ENCODE measurements at regions not wholly inside any gene's neighbourhood (a gene's known extent, or its start where the extent isn't known, plus 50 kb on each side); places are given as distances from the start of the nearest gene placed in this dataset.
"Not testable (repeated sequence)": the region's sequence is repeated elsewhere in the genome, so short reads cannot be mapped to it uniquely, and the experiment has no call there.

DNA sequence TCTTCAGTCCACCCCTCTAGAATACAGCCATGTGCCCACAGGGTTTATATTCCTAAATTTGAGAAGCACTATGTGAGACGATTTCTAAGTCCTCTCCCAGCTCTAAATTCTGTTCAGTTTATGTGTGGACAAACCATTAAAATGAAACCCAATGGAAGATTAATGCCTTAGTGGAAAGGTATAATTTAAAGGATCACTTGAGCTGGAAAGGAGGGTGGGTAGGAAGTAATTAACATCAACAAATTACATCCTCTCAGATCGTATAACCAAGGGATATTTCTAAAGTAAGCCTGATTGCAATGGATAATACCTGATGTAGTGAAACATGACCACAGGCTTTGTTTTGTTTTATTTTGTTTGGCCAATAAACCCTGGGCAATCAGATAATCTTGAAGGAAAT lies 511.0 kb upstream of the COBL start:
- Mint-ChIP-seq H3K4me1 (no peaks in the 10 kb centered on the region), H3K36me3 (no peaks in the 10 kb centered on the region), H3K27me3 (no peaks in the 10 kb centered on the region), H3K27ac (no peak overlapping the region), H3K4me3 (no peak overlapping the region), H3K9me3 (peaks cover 25 to 30% (median 28%) of the 10 kb centered on the region in 3 donors)
- ChIA-PET POLR2A (no interaction called here), CTCF (no interaction called here)
- no peak overlapping the region for H3K4me3 ChIP-seq (ENCODE audit: control insufficient read depth in 1 of 2, extremely low read depth in 1 of 2, low read length in 1 of 2)
- H3K27ac ChIP-seq (ENCODE audit: low read length) = no peak overlapping the region
- H3K9me3 ChIP-seq = no peaks in the 10 kb centered on the region
- no CpG with 5 or more reads among the region's 2 CpGs for WGBS (ENCODE audit: insufficient coverage)
- H3K36me3 ChIP-seq (ENCODE audit: control insufficient read depth in 2 of 2, extremely low read depth in 1 of 2, insufficient read depth in 1 of 2, low read length in 1 of 2) = no peaks in the 10 kb centered on the region
- no peak for DNase-seq
- H3K4me1 ChIP-seq (ENCODE audit: control insufficient read depth in 1 of 2, extremely low read depth in 1 of 2, insufficient read depth in 2 of 2, low read length in 2 of 2) = no peaks in the 10 kb centered on the region
- ATAC-seq (replicated peaks in 1 of 4) = no peak
- H3K27me3 ChIP-seq (replicated peaks in 1 of 2; ENCODE audit: control insufficient read depth in 2 of 2, extremely low read depth in 1 of 2, insufficient read depth in 2 of 2, low read length in 1 of 2) = no peaks in the 10 kb centered on the region

DNA sequence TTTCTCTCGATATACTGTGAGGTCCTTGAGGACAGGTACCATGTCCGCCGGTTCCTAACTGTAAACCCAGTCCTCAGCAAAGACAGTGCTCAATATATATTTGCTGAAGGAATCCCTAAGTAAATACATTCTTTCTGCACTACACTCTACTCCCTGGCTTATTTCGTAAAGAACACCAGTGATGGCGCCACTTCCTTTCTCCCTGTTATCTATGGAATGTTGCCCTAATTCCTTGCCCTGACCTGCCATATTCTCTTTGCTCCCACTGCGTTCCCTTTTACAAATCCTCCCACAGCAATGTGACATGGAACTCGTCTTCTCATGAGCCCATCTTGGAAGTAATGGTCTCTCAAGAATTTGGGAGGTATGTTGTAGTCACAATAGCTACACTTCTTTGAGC lies 507.4 kb upstream of the COBL start:
- H3K27ac Mint-ChIP-seq = no peak overlapping the region
- H3K4me1 Mint-ChIP-seq = no peaks in the 10 kb centered on the region
- POLR2A ChIA-PET = no interaction called here

DNA sequence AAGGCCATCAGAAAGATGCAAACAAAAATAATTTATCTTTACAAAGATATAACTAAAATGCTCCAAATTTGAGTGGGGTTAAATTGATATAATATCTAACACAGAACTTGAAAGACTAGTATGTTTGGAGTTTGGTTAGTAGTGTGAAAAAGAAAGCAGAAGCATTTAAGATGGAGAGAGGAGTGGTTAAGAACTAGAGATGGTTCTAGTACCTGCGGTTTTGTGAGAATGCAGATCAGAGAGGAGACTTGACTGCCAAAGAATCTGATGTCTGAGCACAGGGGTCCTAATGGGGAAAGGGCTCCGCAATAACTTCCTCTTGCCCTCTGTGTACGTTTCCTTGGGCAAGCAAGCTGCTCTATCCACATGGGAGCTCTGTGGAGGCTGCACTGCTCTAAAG lies 506.8 kb upstream of the COBL start:
- Histone ChIP-seq H3K27me3 (replicated peaks in 1 of 2; ENCODE audit: control insufficient read depth in 2 of 2, extremely low read depth in 1 of 2, insufficient read depth in 2 of 2, low read length in 1 of 2) (no peaks in the 10 kb centered on the region), H3K4me1 (ENCODE audit: control insufficient read depth in 1 of 2, extremely low read depth in 1 of 2, insufficient read depth in 2 of 2, low read length in 2 of 2) (no peaks in the 10 kb centered on the region), H3K4me3 (ENCODE audit: control insufficient read depth in 1 of 2, extremely low read depth in 1 of 2, low read length in 1 of 2) (no peak overlapping the region), H3K36me3 (ENCODE audit: control insufficient read depth in 2 of 2, extremely low read depth in 1 of 2, insufficient read depth in 1 of 2, low read length in 1 of 2) (no peaks in the 10 kb centered on the region), H3K9me3 (no peaks in the 10 kb centered on the region), H3K27ac (ENCODE audit: low read length) (no peak overlapping the region)
- ChIA-PET CTCF (no interaction called here), POLR2A (no interaction called here)
- no peaks in the 10 kb centered on the region for H3K4me1 Mint-ChIP-seq
- no peaks in the 10 kb centered on the region for H3K36me3 Mint-ChIP-seq
- WGBS (ENCODE audit: insufficient coverage) = 88% methylated on average over 2 of the region's 3 CpGs
- no peak for DNase-seq
- H3K27ac Mint-ChIP-seq = no peak overlapping the region
- H3K9me3 Mint-ChIP-seq = peaks cover 16 to 29% (median 19%) of the 10 kb centered on the region in 3 donors
- no peak overlapping the region for H3K4me3 Mint-ChIP-seq
- H3K27me3 Mint-ChIP-seq = no peaks in the 10 kb centered on the region
- ATAC-seq (replicated peaks in 1 of 4) = no peak

More for the DNA sequence above, 507.4 kb upstream of the COBL start:
- Mint-ChIP-seq H3K27me3 (no peaks in the 10 kb centered on the region), H3K4me3 (no peak overlapping the region), H3K36me3 (no peaks in the 10 kb centered on the region), H3K9me3 (peaks cover 16 to 28% (median 22%) of the 10 kb centered on the region in 3 donors)
- H3K9me3 ChIP-seq = no peaks in the 10 kb centered on the region
- H3K27ac ChIP-seq (ENCODE audit: low read length) = no peak overlapping the region
- no peaks in the 10 kb centered on the region for H3K4me1 ChIP-seq (ENCODE audit: control insufficient read depth in 1 of 2, extremely low read depth in 1 of 2, insufficient read depth in 2 of 2, low read length in 2 of 2)
- no peaks in the 10 kb centered on the region for H3K27me3 ChIP-seq (replicated peaks in 1 of 2; ENCODE audit: control insufficient read depth in 2 of 2, extremely low read depth in 1 of 2, insufficient read depth in 2 of 2, low read length in 1 of 2)
- no peak overlapping the region for H3K4me3 ChIP-seq (ENCODE audit: control insufficient read depth in 1 of 2, extremely low read depth in 1 of 2, low read length in 1 of 2)
- H3K36me3 ChIP-seq (ENCODE audit: control insufficient read depth in 2 of 2, extremely low read depth in 1 of 2, insufficient read depth in 1 of 2, low read length in 1 of 2) = no peaks in the 10 kb centered on the region
- CTCF ChIA-PET = no interaction called here
- ATAC-seq (replicated peaks in 1 of 4) (no peak), DNase-seq (no peak)
- whole genome bisulfite sequencing (ENCODE audit: insufficient coverage) = 90% methylated on average over 5 of the region's 7 CpGs

DNA sequence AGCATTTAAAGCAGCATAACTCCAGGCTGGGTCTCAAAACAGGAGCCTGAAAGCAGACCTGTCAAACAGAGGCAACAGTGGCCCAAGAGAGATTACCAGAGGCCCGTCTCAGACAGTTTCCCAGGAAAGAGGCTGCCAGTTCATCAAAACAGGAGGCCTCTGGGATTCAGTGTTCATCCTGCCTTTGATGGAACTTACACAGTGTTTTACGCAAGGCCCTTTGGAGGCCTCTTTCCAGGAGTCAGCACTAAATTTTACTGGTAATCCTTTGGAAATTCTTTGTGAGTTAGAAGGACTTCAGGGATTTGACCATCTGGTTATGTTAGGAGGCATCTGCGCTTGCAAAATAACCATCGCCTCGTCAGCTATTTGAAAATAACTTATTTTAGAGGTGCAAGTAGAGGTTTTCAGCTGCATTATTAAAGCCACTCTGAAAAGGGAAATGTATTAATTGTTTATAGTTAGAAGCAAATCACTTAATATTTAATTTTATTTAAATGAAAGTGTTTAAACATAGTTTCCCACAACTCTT lies 501.2 kb upstream of the COBL start:
- Mint-ChIP-seq H3K9me3 (peaks cover 9 to 14% (median 14%) of the 10 kb centered on the region in 3 donors), H3K4me3 (no peak overlapping the region), H3K27me3 (no peaks in the 10 kb centered on the region), H3K27ac (no peak overlapping the region), H3K4me1 (no peaks in the 10 kb centered on the region), H3K36me3 (no peaks in the 10 kb centered on the region)
- CTCF ChIA-PET = no interaction called here
- DNase-seq = no peak
- H3K27me3 ChIP-seq (replicated peaks in 1 of 2; ENCODE audit: control insufficient read depth in 2 of 2, extremely low read depth in 1 of 2, insufficient read depth in 2 of 2, low read length in 1 of 2) = no peaks in the 10 kb centered on the region
- WGBS (ENCODE audit: insufficient coverage) = 67% methylated on average over 2 of the region's 5 CpGs
- H3K9me3 ChIP-seq = no peaks in the 10 kb centered on the region
- no peaks in the 10 kb centered on the region for H3K4me1 ChIP-seq (ENCODE audit: control insufficient read depth in 1 of 2, extremely low read depth in 1 of 2, insufficient read depth in 2 of 2, low read length in 2 of 2)
- H3K36me3 ChIP-seq (ENCODE audit: control insufficient read depth in 2 of 2, extremely low read depth in 1 of 2, insufficient read depth in 1 of 2, low read length in 1 of 2) = no peaks in the 10 kb centered on the region
- H3K27ac ChIP-seq (ENCODE audit: low read length) = no peak overlapping the region
- H3K4me3 ChIP-seq (ENCODE audit: control insufficient read depth in 1 of 2, extremely low read depth in 1 of 2, low read length in 1 of 2) = no peak overlapping the region
- POLR2A ChIA-PET = no interaction called here
- no peak for ATAC-seq (replicated peaks in 1 of 4)

- H3K4me3 Mint-ChIP-seq; H3K36me3 Mint-ChIP-seq; DNase-seq; CTCF ChIA-PET; H3K9me3 ChIP-seq; H3K27ac Mint-ChIP-seq; H3K4me1 ChIP-seq (ENCODE audit: control insufficient read depth in 1 of 2, extremely low read depth in 1 of 2, insufficient read depth in 2 of 2, low read length in 2 of 2); POLR2A ChIA-PET; H3K27me3 ChIP-seq (replicated peaks in 1 of 2; ENCODE audit: control insufficient read depth in 2 of 2, extremely low read depth in 1 of 2, insufficient read depth in 2 of 2, low read length in 1 of 2); H3K36me3 ChIP-seq (ENCODE audit: control insufficient read depth in 2 of 2, extremely low read depth in 1 of 2, insufficient read depth in 1 of 2, low read length in 1 of 2); H3K27me3 Mint-ChIP-seq; H3K27ac ChIP-seq (ENCODE audit: low read length); ATAC-seq (replicated peaks in 1 of 4); H3K4me1 Mint-ChIP-seq; H3K4me3 ChIP-seq (ENCODE audit: control insufficient read depth in 1 of 2, extremely low read depth in 1 of 2, low read length in 1 of 2): not testable (repeated sequence)
- H3K9me3 Mint-ChIP-seq = peaks cover 6 to 21% (median 8%) of the 10 kb centered on the region in 3 donors
- WGBS (ENCODE audit: insufficient coverage) = 93% methylated on average over 36 of the region's 41 CpGs
Measured at GRCh38 chr7:51805783-51806431, 489.3 kb upstream of the COBL start.

DNA sequence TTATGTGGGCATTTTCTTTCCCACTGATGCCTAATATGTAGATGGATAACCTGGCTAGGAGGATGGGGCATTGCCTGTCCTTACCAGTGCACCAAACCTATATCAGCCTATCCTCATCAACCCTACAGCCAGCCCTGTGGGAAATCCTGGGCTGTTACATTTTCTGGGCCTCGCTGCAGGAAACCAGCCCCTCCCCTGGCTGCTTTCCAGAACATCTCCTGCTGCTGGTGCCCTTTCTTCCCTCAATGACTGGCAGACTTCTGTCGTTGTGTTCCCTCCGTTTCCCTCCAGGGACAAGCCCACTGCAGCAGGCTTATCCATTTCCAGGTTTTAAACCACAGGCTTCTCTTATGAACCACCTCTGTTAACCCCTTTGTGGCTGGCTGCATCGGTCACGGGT lies 486.1 kb upstream of the COBL start:
- H3K4me3 ChIP-seq (ENCODE audit: control insufficient read depth in 1 of 2, extremely low read depth in 1 of 2, low read length in 1 of 2) = no peak overlapping the region
- Mint-ChIP-seq H3K27ac (no peak overlapping the region), H3K4me3 (no peak overlapping the region), H3K36me3 (no peaks in the 10 kb centered on the region), H3K9me3 (peaks cover 1 to 11% (median 6%) of the 10 kb centered on the region in 3 donors), H3K4me1 (no peaks in the 10 kb centered on the region), H3K27me3 (no peaks in the 10 kb centered on the region)
- H3K27ac ChIP-seq (ENCODE audit: low read length) = no peak overlapping the region
- POLR2A ChIA-PET = no interaction called here
- H3K27me3 ChIP-seq (replicated peaks in 1 of 2; ENCODE audit: control insufficient read depth in 2 of 2, extremely low read depth in 1 of 2, insufficient read depth in 2 of 2, low read length in 1 of 2) = no peaks in the 10 kb centered on the region
- CTCF ChIA-PET = no interaction called here
- ATAC-seq (replicated peaks in 1 of 4) = no peak
- no peaks in the 10 kb centered on the region for H3K9me3 ChIP-seq
- H3K36me3 ChIP-seq (ENCODE audit: control insufficient read depth in 2 of 2, extremely low read depth in 1 of 2, insufficient read depth in 1 of 2, low read length in 1 of 2) = no peaks in the 10 kb centered on the region
- DNase-seq = no peak
- WGBS (ENCODE audit: insufficient coverage) = 6% methylated on average over 3 of the region's 5 CpGs
- H3K4me1 ChIP-seq (ENCODE audit: control insufficient read depth in 1 of 2, extremely low read depth in 1 of 2, insufficient read depth in 2 of 2, low read length in 2 of 2) = no peaks in the 10 kb centered on the region

GRCh38 chr7:51797371-51797770 lies 480.8 kb upstream of the COBL start:
- Histone ChIP-seq H3K4me3 (ENCODE audit: control insufficient read depth in 1 of 2, extremely low read depth in 1 of 2, low read length in 1 of 2) (no peak overlapping the region), H3K27ac (ENCODE audit: low read length) (no peak overlapping the region), H3K9me3 (no peaks in the 10 kb centered on the region), H3K36me3 (ENCODE audit: control insufficient read depth in 2 of 2, extremely low read depth in 1 of 2, insufficient read depth in 1 of 2, low read length in 1 of 2) (no peaks in the 10 kb centered on the region), H3K27me3 (replicated peaks in 1 of 2; ENCODE audit: control insufficient read depth in 2 of 2, extremely low read depth in 1 of 2, insufficient read depth in 2 of 2, low read length in 1 of 2) (no peaks in the 10 kb centered on the region), H3K4me1 (ENCODE audit: control insufficient read depth in 1 of 2, extremely low read depth in 1 of 2, insufficient read depth in 2 of 2, low read length in 2 of 2) (no peaks in the 10 kb centered on the region)
- peaks cover 0 to 8% (median 4%) of the 10 kb centered on the region in 3 donors for H3K9me3 Mint-ChIP-seq
- CTCF ChIA-PET = no interaction called here
- WGBS (ENCODE audit: insufficient coverage) = no CpG with 5 or more reads among the region's 1 CpG
- H3K27ac Mint-ChIP-seq = no peak overlapping the region
- H3K4me3 Mint-ChIP-seq = no peak overlapping the region
- H3K36me3 Mint-ChIP-seq = no peaks in the 10 kb centered on the region
- no peaks in the 10 kb centered on the region for H3K4me1 Mint-ChIP-seq
- H3K27me3 Mint-ChIP-seq = no peaks in the 10 kb centered on the region
- DNase-seq (no peak), ATAC-seq (replicated peaks in 1 of 4) (no peak)
- POLR2A ChIA-PET = no interaction called here
